Liver (tissue), 8 donors: ENCODE measurements at regions not wholly inside any gene's neighbourhood (a gene's known extent, or its start where the extent isn't known, plus 50 kb on each side); places are given as distances from the start of the nearest gene placed in this dataset.

Experiments used
- DNase-seq: peaks from one replicate; pipeline ENCODE4 v3.0.0-alpha.2; 2017; ENCODE audit warnings: low spot score
- H3K27ac ChIP-seq, 2 donors: one replicate each; pipeline ENCODE4 v1.7.0; 2013; ENCODE audit warnings: inconsistent platforms in 2 of 2, low read length in 2 of 2, control low read depth in 1 of 2, low read depth in 1 of 2, mild to moderate bottlenecking in 1 of 2
- H3K27me3 ChIP-seq, 4 donors: one replicate each; pipeline versions ENCODE4 v1.6.1 to v1.7.0; 2013; ENCODE audit warnings: low read length in 3 of 4, inconsistent platforms in 1 of 4, mild to moderate bottlenecking in 1 of 4, moderate library complexity in 1 of 4; ENCODE audit not compliant: control insufficient read depth in 4 of 4, insufficient read depth in 4 of 4
- H3K36me3 ChIP-seq, 4 donors: one replicate each; pipeline versions ENCODE4 v1.6.1 to v1.7.0; 2013; ENCODE audit warnings: low read length in 3 of 4, mild to moderate bottlenecking in 3 of 4, low read depth in 1 of 4, moderate library complexity in 1 of 4; ENCODE audit not compliant: control insufficient read depth in 4 of 4, insufficient read depth in 3 of 4
- H3K4me1 ChIP-seq, 4 donors: one replicate each; pipeline versions ENCODE4 v1.6.1 to v1.7.0; 2013; ENCODE audit warnings: low read length in 3 of 4, mild to moderate bottlenecking in 3 of 4, moderate library complexity in 1 of 4; ENCODE audit not compliant: control insufficient read depth in 4 of 4, insufficient read depth in 4 of 4
- H3K4me3 ChIP-seq, 3 donors: one replicate each; pipeline versions ENCODE4 v1.6.1 to v1.7.0; 2013; ENCODE audit warnings: low read length in 3 of 3, control low read depth in 1 of 3, low read depth in 1 of 3, mild to moderate bottlenecking in 1 of 3
- H3K9ac ChIP-seq, 2 donors: one replicate each; pipeline ENCODE4 v1.7.0; 2013; ENCODE audit warnings: low read length in 2 of 2, mild to moderate bottlenecking in 2 of 2, moderate library complexity in 2 of 2, control low read depth in 1 of 2, low read depth in 1 of 2
- H3K9me3 ChIP-seq, 4 donors: one replicate each; pipeline versions ENCODE4 v1.6.1 to v1.7.0; 2013; ENCODE audit warnings: low read length in 3 of 4; ENCODE audit not compliant: control insufficient read depth in 4 of 4
- FOXA2 ChIP-seq: IDR thresholded peaks from 2 replicates; pipeline ENCODE4 v1.6.1; 2016; ENCODE audit warnings: antibody characterized with exemption
- GABPA ChIP-seq, 2 donors: IDR thresholded peaks in 1 of 2; conservative IDR thresholded peaks in 1 of 2; 2 replicates each; pipeline ENCODE4 v1.6.1; 2016; ENCODE audit warnings: antibody characterized with exemption in 2 of 2, mild to moderate bottlenecking in 1 of 2, moderate library complexity in 1 of 2
- HNF4A ChIP-seq, 2 donors: conservative IDR thresholded peaks; 2 replicates each; pipeline ENCODE4 v1.6.1; 2016; ENCODE audit warnings: antibody characterized with exemption in 2 of 2, mild to moderate bottlenecking in 2 of 2
- NR2F2 ChIP-seq: IDR thresholded peaks from 2 replicates; pipeline ENCODE4 v1.6.1; 2016; ENCODE audit warnings: antibody characterized with exemption
- RAD21 ChIP-seq, 2 donors: IDR thresholded peaks; 2 replicates each; pipeline ENCODE4 v1.6.1; 2016; ENCODE audit warnings: antibody characterized with exemption in 2 of 2, mild to moderate bottlenecking in 2 of 2
- TAF1 ChIP-seq: conservative IDR thresholded peaks from 2 replicates; pipeline ENCODE4 v1.6.1; 2016; ENCODE audit warnings: antibody characterized with exemption, mild to moderate bottlenecking
- WGBS: extraction: QIAGEN DNeasy Blood & Tissue Kit; methylation state at CpG from one replicate; pipeline ENCODE4 v1.1.7; 2013; 5-methylcytosine and 5-hydroxymethylcytosine counted together
- TF ChIP-seq, protein P1 (sequence below): fragments of 150-350 bp; IDR thresholded peaks from 2 replicates; pipeline ENCODE4 v1.5.1; 2017; ENCODE audit warnings: improper control_type of control experiment, low read depth, low read length; ENCODE audit not compliant: missing input control
- TF ChIP-seq, protein P2 (sequence below): IDR thresholded peaks from 2 replicates; pipeline ENCODE4 v1.6.1; 2016; ENCODE audit warnings: antibody characterized with exemption
- donor health status: healthy.
- donor health status: healthy.
- donor health status: healthy.
- donor health status: healthy.
- donor health status: healthy.

DNA sequence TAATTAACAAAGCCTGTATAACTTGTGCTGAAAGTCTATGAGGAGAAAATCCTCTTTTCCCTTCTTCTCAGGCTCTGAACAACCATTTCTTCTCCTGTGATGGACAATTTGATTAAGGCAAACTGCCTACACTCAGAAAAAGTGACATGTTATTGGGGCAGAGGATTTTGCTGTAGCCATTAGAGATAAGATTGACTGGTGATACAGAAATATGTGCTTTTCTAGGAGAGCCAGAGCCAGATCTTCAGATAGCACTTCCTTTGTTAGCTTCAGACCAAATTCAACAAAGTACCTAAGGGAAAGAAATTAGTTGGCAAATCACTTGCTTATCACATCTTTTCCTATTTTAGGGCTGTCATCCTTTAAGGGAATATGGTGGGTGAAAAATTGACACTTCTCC is 259.9 kb downstream of the ARPP21 start:
- no peak for DNase-seq
- Histone ChIP-seq H3K4me3 (no peak overlapping the region), H3K9ac (no peak overlapping the region), H3K27me3 (no peaks in the 10 kb centered on the region), H3K36me3 (no peaks in the 10 kb centered on the region), H3K27ac (no peak overlapping the region), H3K4me1 (no peaks in the 10 kb centered on the region), H3K9me3 (no peaks in the 10 kb centered on the region)
- TF ChIP-seq, protein P1, sequence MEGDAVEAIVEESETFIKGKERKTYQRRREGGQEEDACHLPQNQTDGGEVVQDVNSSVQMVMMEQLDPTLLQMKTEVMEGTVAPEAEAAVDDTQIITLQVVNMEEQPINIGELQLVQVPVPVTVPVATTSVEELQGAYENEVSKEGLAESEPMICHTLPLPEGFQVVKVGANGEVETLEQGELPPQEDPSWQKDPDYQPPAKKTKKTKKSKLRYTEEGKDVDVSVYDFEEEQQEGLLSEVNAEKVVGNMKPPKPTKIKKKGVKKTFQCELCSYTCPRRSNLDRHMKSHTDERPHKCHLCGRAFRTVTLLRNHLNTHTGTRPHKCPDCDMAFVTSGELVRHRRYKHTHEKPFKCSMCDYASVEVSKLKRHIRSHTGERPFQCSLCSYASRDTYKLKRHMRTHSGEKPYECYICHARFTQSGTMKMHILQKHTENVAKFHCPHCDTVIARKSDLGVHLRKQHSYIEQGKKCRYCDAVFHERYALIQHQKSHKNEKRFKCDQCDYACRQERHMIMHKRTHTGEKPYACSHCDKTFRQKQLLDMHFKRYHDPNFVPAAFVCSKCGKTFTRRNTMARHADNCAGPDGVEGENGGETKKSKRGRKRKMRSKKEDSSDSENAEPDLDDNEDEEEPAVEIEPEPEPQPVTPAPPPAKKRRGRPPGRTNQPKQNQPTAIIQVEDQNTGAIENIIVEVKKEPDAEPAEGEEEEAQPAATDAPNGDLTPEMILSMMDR: no peak
- no peak for TF ChIP-seq HNF4A (conservative IDR thresholded peaks at IDR 0.05)
- TF ChIP-seq TAF1: no peak
- no peak for TF ChIP-seq NR2F2
- TF ChIP-seq FOXA2: no peak
- TF ChIP-seq GABPA (IDR thresholded peaks at IDR 0.05 in 1 of 2, conservative IDR thresholded peaks at IDR 0.05 in 1 of 2): no peak

DNA sequence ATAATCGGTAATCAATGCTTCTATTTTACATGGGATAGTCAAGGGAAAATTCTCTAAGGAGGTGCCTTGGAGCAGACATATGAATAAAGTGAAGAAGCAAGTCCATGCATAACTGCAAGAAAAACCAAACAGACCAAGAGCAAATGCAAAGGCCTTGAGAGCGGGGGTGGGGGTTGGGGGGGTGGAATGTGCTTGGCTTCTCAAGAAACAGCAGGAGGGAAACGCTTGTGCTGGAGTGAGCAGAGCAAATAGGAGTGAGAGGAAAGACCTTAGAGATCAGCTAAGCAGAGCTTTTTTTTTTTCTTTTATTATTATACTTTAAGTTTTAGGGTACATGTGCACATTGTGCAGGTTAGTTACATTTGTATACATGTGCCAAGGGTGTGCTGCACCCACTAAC is 260.8 kb downstream of the ARPP21 start:
- 76% methylated on average over 3 of the region's 3 CpGs for WGBS
- no peak for TF ChIP-seq FOXA2
- TF ChIP-seq, protein P2, sequence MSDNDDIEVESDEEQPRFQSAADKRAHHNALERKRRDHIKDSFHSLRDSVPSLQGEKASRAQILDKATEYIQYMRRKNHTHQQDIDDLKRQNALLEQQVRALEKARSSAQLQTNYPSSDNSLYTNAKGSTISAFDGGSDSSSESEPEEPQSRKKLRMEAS: no peak

DNA sequence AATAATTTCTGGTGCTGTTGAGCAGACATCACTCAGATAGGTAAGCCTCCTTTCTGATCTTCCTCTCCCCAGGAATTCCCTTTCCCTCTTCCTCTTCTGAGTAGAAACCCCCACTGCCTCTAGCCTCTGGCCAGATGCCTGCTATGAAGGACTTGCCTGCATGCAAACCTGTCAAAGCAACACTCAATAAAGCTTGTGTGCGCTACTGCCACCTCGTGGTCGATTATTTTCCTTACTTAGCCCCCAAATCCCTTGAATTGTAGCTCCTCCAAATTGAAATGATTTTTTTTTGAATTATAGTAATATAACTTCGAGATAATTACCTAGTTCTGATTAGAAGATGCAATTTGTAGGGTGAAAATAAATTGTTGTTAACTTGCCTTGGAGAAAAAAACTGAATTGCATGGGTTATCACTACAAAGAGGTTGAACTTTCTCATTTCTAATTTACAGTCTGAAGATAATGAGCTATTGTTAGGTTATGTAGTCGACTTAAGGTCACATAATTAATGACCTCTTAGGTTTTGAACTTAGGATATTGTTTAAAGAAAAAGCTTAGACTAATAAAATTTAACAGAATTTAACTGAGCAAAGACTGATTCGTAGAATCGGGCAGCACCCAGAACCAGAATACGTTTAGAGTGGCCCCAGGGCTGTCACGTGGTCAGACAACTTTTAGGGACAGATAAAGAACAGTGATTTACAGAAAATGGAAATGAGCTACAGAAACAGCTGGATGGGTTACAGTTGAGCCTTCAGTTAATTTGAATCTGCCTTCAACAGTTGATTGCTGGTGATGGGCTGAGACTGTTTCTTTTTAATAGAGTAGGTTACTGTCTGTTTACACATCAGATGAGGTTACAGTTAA is 269.3 kb downstream of the ARPP21 start:
- TF ChIP-seq TAF1 (no peak), RAD21 (IDR thresholded peaks at IDR 0.05) (peak; percentile 93 to 95)
- TF ChIP-seq, protein P1: peak; percentile 72
- H3K27ac ChIP-seq: no peak overlapping the region
- no peak overlapping the region for H3K4me3 ChIP-seq
- H3K4me1 ChIP-seq: peaks cover 0 to 2% (median 0%) of the 10 kb centered on the region in 4 donors
- H3K36me3 ChIP-seq: no peaks in the 10 kb centered on the region
- WGBS: 35% methylated on average over 9 of the region's 9 CpGs
- H3K27me3 ChIP-seq: no peaks in the 10 kb centered on the region
- no peak overlapping the region for H3K9ac ChIP-seq
- H3K9me3 ChIP-seq: no peaks in the 10 kb centered on the region
- peak; percentile 66 for DNase-seq

More for the DNA sequence above, 260.8 kb downstream of the ARPP21 start:
- H3K36me3 ChIP-seq: no peaks in the 10 kb centered on the region
- no peak overlapping the region for H3K4me3 ChIP-seq
- no peaks in the 10 kb centered on the region for H3K4me1 ChIP-seq
- H3K27ac ChIP-seq: no peak overlapping the region
- H3K9me3 ChIP-seq: no peaks in the 10 kb centered on the region
- H3K9ac ChIP-seq: no peak overlapping the region
- DNase-seq: no peak
- no peaks in the 10 kb centered on the region for H3K27me3 ChIP-seq
